Motor neuron (in vitro differentiated cells): ENCODE measurements at regions not wholly inside any gene's neighbourhood (a gene's known extent, or its start where the extent isn't known, plus 50 kb on each side); places are given as distances from the start of the nearest gene placed in this dataset.
A peak's percentile ranks its signal among the peaks of the same experiment; 100 is the strongest.
"Not testable (repeated sequence)": the region's sequence is repeated elsewhere in the genome, so short reads cannot be mapped to it uniquely, and the experiment has no call there.

Source experiments
- ATAC-seq, 8 experiments: fragments of 200-7000 bp; cut with Tn5 transposase; replicated peaks in 6 of 8; 2 replicates each; pipeline ENCODE4 v1.8.0; 2021; ENCODE audit warnings: mild to moderate bottlenecking in 8 of 8, moderate library complexity in 8 of 8
- H3K27ac ChIP-seq, 2 donors: fragments of 250-450 bp; sonication (Bioruptor Pico); 2 replicates each; pipeline ENCODE4 v1.9.0; 2021; ENCODE audit warnings: antibody characterized with exemption in 2 of 2, mild to moderate bottlenecking in 2 of 2, moderate library complexity in 1 of 2
- H3K4me1 ChIP-seq, 2 donors: fragments of 250-450 bp; sonication (Bioruptor Pico); replicated peaks in 1 of 2; 2 replicates each; pipeline ENCODE4 v1.6.1; 2021; ENCODE audit warnings: antibody characterized with exemption in 2 of 2, mild to moderate bottlenecking in 2 of 2, moderate library complexity in 1 of 2
- H3K4me3 ChIP-seq, 5 donors: fragments of 250-450 bp; sonication (Bioruptor Pico); 2 replicates each; pipeline ENCODE4 v1.9.0; 2021; ENCODE audit warnings: antibody characterized with exemption in 5 of 5, mild to moderate bottlenecking in 5 of 5, moderate library complexity in 4 of 5
- WGBS, 10 experiments: fragments of 450-650 bp; shearing (Covaris generic); methylation state at CpG; one replicate each; pipeline ENCODE4 v1.0.0; 2022; 5-methylcytosine and 5-hydroxymethylcytosine counted together
- in situ Hi-C, 9 experiments: fragments of 400-800 bp; cut with MboI; loops; one replicate each; pipeline ENCODE4 v1.15.0; 2021; ENCODE audit warnings: low sequenced_read_pairs in 9 of 9, low pct_unique_long_range_greater_than_20kb in 2 of 9; ENCODE audit not compliant: unreplicated experiment in 9 of 9

GRCh38 chr1:149275802-149276201 is 172.5 kb upstream of the NBPF9 start:
- H3K4me3 ChIP-seq, in situ Hi-C loops, ATAC-seq, H3K27ac ChIP-seq, H3K4me1 ChIP-seq: not testable (repeated sequence)
- no CpG with 5 or more reads among the region's 6 CpGs for WGBS, 10 experiments

GRCh38 chr1:149276496-149276895 is 173.1 kb upstream of the NBPF9 start:
- in situ Hi-C loops, ATAC-seq, H3K4me3 ChIP-seq, H3K27ac ChIP-seq, H3K4me1 ChIP-seq: not testable (repeated sequence)
- no CpG with 5 or more reads among the region's 5 CpGs for WGBS, 10 experiments

GRCh38 chr1:149278156-149278555 is 174.8 kb upstream of the NBPF9 start:
- no CpG with 5 or more reads among the region's 2 CpGs for WGBS, 10 experiments
- H3K4me3 ChIP-seq, H3K4me1 ChIP-seq, in situ Hi-C loops, H3K27ac ChIP-seq: not testable (repeated sequence)
- ATAC-seq: peak in 2 of 8 experiments; percentile 10 to 46

GRCh38 chr1:149279015-149279414 is 175.7 kb upstream of the NBPF9 start:
- H3K27ac ChIP-seq, in situ Hi-C loops, H3K4me3 ChIP-seq, ATAC-seq, H3K4me1 ChIP-seq: not testable (repeated sequence)

GRCh38 chr1:149279512-149279911 is 176.2 kb upstream of the NBPF9 start:
- no CpG with 5 or more reads among the region's 2 CpGs for WGBS, 10 experiments

GRCh38 chr1:149284773-149285172 is 181.4 kb upstream of the NBPF9 start:
- no CpG with 5 or more reads among the region's 4 CpGs for WGBS, 10 experiments
- H3K27ac ChIP-seq, H3K4me1 ChIP-seq, H3K4me3 ChIP-seq, in situ Hi-C loops: not testable (repeated sequence)
- ATAC-seq: peak in 7 of 8 experiments; percentile 10 to 56 (median 37)

More at GRCh38 chr1:149279512-149279911, 176.2 kb upstream of the NBPF9 start:
- H3K27ac ChIP-seq, H3K4me3 ChIP-seq, in situ Hi-C loops, ATAC-seq, H3K4me1 ChIP-seq: not testable (repeated sequence)

- in situ Hi-C loops, H3K4me1 ChIP-seq, H3K27ac ChIP-seq, H3K4me3 ChIP-seq: not testable (repeated sequence)
- WGBS, 10 experiments: no CpG with 5 or more reads among the region's 14 CpGs
- peak; percentile 51 to 68 (median 60) for ATAC-seq
Observed at GRCh38 chr1:149285205-149285604, 181.9 kb upstream of the NBPF9 start.

GRCh38 chr1:149285638-149286037 is 182.3 kb upstream of the NBPF9 start:
- peak overlapping the region in 3 of 5 donors; percentile 24 to 28 (median 24) for H3K4me3 ChIP-seq
- in situ Hi-C loops, H3K4me1 ChIP-seq, H3K27ac ChIP-seq: not testable (repeated sequence)
- peak; percentile 85 to 97 (median 92) for ATAC-seq
- WGBS, 10 experiments: no CpG with 5 or more reads among the region's 38 CpGs

GRCh38 chr1:149288580-149288979 is 185.2 kb upstream of the NBPF9 start:
- H3K4me3 ChIP-seq, in situ Hi-C loops, H3K4me1 ChIP-seq, H3K27ac ChIP-seq: not testable (repeated sequence)
- no CpG with 5 or more reads among the region's 1 CpG for WGBS, 10 experiments
- peak in 2 of 8 experiments; percentile 10 to 23 for ATAC-seq

- H3K27ac ChIP-seq, H3K4me1 ChIP-seq, in situ Hi-C loops, H3K4me3 ChIP-seq: not testable (repeated sequence)
- no CpG with 5 or more reads among the region's 3 CpGs for WGBS, 10 experiments
- peak in 6 of 8 experiments; percentile 53 to 88 (median 83) for ATAC-seq
Observed at GRCh38 chr1:149300478-149301218, 174.2 kb upstream of the NBPF19 start.

GRCh38 chr1:149301282-149301681 is 173.6 kb upstream of the NBPF19 start:
- H3K4me3 ChIP-seq, in situ Hi-C loops, H3K27ac ChIP-seq, H3K4me1 ChIP-seq: not testable (repeated sequence)
- ATAC-seq: peak in 4 of 8 experiments; percentile 16 to 57 (median 54)
- WGBS, 10 experiments: no CpG with 5 or more reads among the region's 4 CpGs

GRCh38 chr1:149304796-149305195 is 170.0 kb upstream of the NBPF19 start:
- WGBS, 10 experiments: no CpG with 5 or more reads among the region's 2 CpGs
- in situ Hi-C loops, H3K4me3 ChIP-seq, H3K4me1 ChIP-seq, H3K27ac ChIP-seq: not testable (repeated sequence)
- peak in 6 of 8 experiments; percentile 27 to 55 (median 48) for ATAC-seq

- H3K27ac ChIP-seq, ATAC-seq, H3K4me1 ChIP-seq, in situ Hi-C loops, H3K4me3 ChIP-seq: not testable (repeated sequence)
- WGBS, 10 experiments: no CpG with 5 or more reads among the region's 8 CpGs
Observed at GRCh38 chr1:149307640-149308039, 167.2 kb upstream of the NBPF19 start.

- H3K27ac ChIP-seq, H3K4me1 ChIP-seq, H3K4me3 ChIP-seq, in situ Hi-C loops, ATAC-seq: not testable (repeated sequence)
- WGBS, 10 experiments: no CpG with 5 or more reads among the region's 2 CpGs
Observed at GRCh38 chr1:149314921-149315320, 159.9 kb upstream of the NBPF19 start.
